Uterus (tissue), 2 donors: ENCODE measurements at regions not wholly inside any gene's neighbourhood (a gene's known extent, or its start where the extent isn't known, plus 50 kb on each side); places are given as distances from the start of the nearest gene placed in this dataset.

Source experiments
- POLR2A ChIP-seq, 2 donors: fragments of 450-650 bp; IDR thresholded peaks; one replicate each; pipeline ENCODE4 v1.6.1; 2016; ENCODE audit warnings: antibody characterized with exemption in 2 of 2, mild to moderate bottlenecking in 1 of 2, moderate library complexity in 1 of 2
- TF ChIP-seq, protein P1 (sequence below), 4 experiments: fragments of 200-600 bp in 2 of 4; fragments of 450-650 bp in 2 of 4; sonication (generic) in 2 of 4; IDR thresholded peaks; one replicate each; pipeline ENCODE4 v1.5.1; 2016 to 2019; ENCODE audit warnings: antibody characterized with exemption in 4 of 4, mild to moderate bottlenecking in 2 of 4, moderate library complexity in 1 of 4

DNA sequence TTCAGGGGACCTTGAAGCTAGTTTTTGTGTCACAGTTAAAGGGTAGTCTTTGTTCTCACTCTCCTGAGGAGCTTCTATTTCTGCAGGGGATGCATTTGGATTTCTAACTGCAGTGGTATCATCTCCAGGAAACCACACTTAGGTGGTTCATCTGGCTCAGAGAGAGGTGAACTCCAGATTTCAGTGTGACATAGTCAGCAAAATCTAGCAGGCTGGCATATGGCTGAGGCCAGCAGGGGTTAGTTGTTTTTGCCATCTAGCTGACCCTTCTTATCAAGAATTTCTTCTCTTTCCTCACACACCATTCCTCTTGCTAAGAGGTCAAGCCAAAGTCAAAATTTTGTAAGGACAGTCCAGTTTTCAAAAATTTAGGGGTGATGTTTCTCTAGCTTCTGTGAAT, 248.2 kb downstream of the REEP3 start:
- TF ChIP-seq, protein P1, sequence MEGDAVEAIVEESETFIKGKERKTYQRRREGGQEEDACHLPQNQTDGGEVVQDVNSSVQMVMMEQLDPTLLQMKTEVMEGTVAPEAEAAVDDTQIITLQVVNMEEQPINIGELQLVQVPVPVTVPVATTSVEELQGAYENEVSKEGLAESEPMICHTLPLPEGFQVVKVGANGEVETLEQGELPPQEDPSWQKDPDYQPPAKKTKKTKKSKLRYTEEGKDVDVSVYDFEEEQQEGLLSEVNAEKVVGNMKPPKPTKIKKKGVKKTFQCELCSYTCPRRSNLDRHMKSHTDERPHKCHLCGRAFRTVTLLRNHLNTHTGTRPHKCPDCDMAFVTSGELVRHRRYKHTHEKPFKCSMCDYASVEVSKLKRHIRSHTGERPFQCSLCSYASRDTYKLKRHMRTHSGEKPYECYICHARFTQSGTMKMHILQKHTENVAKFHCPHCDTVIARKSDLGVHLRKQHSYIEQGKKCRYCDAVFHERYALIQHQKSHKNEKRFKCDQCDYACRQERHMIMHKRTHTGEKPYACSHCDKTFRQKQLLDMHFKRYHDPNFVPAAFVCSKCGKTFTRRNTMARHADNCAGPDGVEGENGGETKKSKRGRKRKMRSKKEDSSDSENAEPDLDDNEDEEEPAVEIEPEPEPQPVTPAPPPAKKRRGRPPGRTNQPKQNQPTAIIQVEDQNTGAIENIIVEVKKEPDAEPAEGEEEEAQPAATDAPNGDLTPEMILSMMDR (IDR thresholded peaks at IDR 0.05): no peak
- TF ChIP-seq POLR2A (IDR thresholded peaks at IDR 0.05): no peak
